GM18502 (cell line): ENCODE measurements at regions not wholly inside any gene's neighbourhood (a gene's known extent, or its start where the extent isn't known, plus 50 kb on each side); places are given as distances from the start of the nearest gene placed in this dataset.

Experiments used
- ATAC-seq: cut with Tn5 transposase; IDR thresholded peaks from one replicate; pipeline ENCODE4 v1.9.1; 2021; ENCODE audit warnings: mild to moderate bottlenecking; ENCODE audit not compliant: unreplicated experiment, poor library complexity

- no peak for ATAC-seq
Observed at GRCh38 chr1:82587371-82587770, 786.6 kb downstream of the ADGRL2 start.

- no peak for ATAC-seq
Observed at GRCh38 chr1:82586473-82586872, 785.7 kb downstream of the ADGRL2 start.

- ATAC-seq, result no peak
Observed at GRCh38 chr1:82582347-82582746, 781.6 kb downstream of the ADGRL2 start.

GRCh38 chr1:82578086-82578726, 777.5 kb downstream of the ADGRL2 start:
- ATAC-seq, result no peak

GRCh38 chr1:82567348-82567747, 766.6 kb downstream of the ADGRL2 start:
- ATAC-seq, result no peak

- no peak for ATAC-seq
Observed at GRCh38 chr1:82565546-82565945, 764.8 kb downstream of the ADGRL2 start.

GRCh38 chr1:82565146-82565545, 764.4 kb downstream of the ADGRL2 start:
- no peak for ATAC-seq

GRCh38 chr1:82564333-82564732, 763.6 kb downstream of the ADGRL2 start:
- no peak for ATAC-seq

GRCh38 chr1:82562448-82562847, 761.7 kb downstream of the ADGRL2 start:
- ATAC-seq, result no peak

GRCh38 chr1:82560566-82560965, 759.8 kb downstream of the ADGRL2 start:
- no peak for ATAC-seq

- ATAC-seq, result no peak
Observed at GRCh38 chr1:82555501-82555900, 754.8 kb downstream of the ADGRL2 start.

- ATAC-seq, result no peak
Observed at GRCh38 chr1:82549841-82550240, 749.1 kb downstream of the ADGRL2 start.

- no peak for ATAC-seq
Observed at GRCh38 chr1:82542766-82543165, 742.0 kb downstream of the ADGRL2 start.

GRCh38 chr1:82542141-82542540, 741.4 kb downstream of the ADGRL2 start:
- no peak for ATAC-seq

- ATAC-seq, result no peak
Observed at GRCh38 chr1:82540006-82540405, 739.3 kb downstream of the ADGRL2 start.

GRCh38 chr1:82538876-82539275, 738.1 kb downstream of the ADGRL2 start:
- no peak for ATAC-seq

GRCh38 chr1:82534996-82535395, 734.3 kb downstream of the ADGRL2 start:
- no peak for ATAC-seq

GRCh38 chr1:82525378-82525777, 724.6 kb downstream of the ADGRL2 start:
- ATAC-seq, result no peak

GRCh38 chr1:82520611-82521010, 719.9 kb downstream of the ADGRL2 start:
- ATAC-seq, result no peak

GRCh38 chr1:82517586-82517985, 716.9 kb downstream of the ADGRL2 start:
- no peak for ATAC-seq

- ATAC-seq, result no peak
Observed at GRCh38 chr1:82515650-82516049, 714.9 kb downstream of the ADGRL2 start.

- ATAC-seq, result no peak
Observed at GRCh38 chr1:82511441-82511840, 710.7 kb downstream of the ADGRL2 start.

- no peak for ATAC-seq
Observed at GRCh38 chr1:82510431-82510830, 709.7 kb downstream of the ADGRL2 start.
